ENCODE measurements at regions not wholly inside any gene's neighbourhood (a gene's known extent, or its start where the extent isn't known, plus 50 kb on each side); places are given as distances from the start of the nearest gene placed in this dataset.

DNA sequence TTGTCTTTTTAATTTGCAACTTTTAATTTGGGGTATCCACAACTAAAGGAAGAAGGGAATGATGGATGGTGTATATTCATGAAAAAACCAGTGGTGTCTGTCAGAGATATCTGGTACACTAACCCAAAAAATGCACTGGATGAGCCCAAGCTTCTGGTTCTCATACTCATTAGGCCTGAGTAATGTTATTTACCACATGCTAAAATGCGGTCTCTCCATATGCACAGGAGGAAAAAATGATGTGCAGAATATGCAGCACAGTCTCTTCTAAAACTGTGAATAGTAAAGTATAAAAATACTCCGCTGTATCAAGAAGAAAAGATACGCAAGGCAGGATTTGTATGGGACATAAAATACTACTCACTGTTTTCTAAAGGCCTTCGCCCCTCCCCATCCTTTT is 275.6 kb upstream of the NAV3 start:
- H3K27me3 Mint-ChIP-seq = no peaks in the 10 kb centered on the region
- H3K4me1 Mint-ChIP-seq (ENCODE audit: low read depth) = no peaks in the 10 kb centered on the region
- no peaks in the 10 kb centered on the region for H3K36me3 Mint-ChIP-seq (ENCODE audit: low read depth)
- no peak overlapping the region for H3K4me3 Mint-ChIP-seq
- H3K9me3 Mint-ChIP-seq = peaks cover 15% of the 10 kb centered on the region
- intact Hi-C loops (cut with micrococcal nuclease) = no loop called here
- H3K27ac Mint-ChIP-seq = no peak overlapping the region

DNA sequence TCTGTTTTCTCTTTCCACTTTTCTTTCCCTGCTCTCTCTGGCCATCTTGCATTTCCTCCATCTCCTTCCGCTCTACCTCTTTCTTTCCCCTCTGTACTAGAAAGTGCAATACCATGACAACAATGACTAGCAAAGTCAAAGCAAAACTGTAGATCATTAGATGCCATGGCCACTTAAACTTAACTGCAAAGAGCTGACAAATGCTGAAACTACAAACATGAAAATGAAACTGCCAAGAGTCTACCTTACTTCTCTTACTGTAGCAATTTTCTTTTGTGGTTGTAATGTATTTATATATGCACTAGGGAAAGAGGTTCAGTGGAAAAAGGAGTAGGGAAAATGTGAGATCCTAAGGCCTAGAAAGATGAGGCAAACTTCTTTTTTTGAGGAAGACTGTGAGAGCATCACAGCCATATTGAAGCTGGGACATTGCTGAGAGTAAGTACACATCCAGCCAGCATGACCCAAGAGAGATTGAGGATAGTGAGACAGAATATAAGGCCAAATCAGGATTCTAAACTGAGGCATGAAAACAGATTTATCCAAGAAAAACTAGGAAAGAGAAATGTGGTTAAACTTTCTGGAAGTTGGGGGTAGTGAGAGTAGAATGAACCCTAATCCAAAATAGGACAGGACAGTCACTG is 276.6 kb upstream of the NAV3 start:
- no peak overlapping the region for H3K4me3 Mint-ChIP-seq
- H3K4me1 Mint-ChIP-seq (ENCODE audit: low read depth) = no peaks in the 10 kb centered on the region
- H3K9me3 Mint-ChIP-seq = peaks cover 5% of the 10 kb centered on the region
- H3K36me3 Mint-ChIP-seq (ENCODE audit: low read depth) = no peaks in the 10 kb centered on the region
- H3K27me3 Mint-ChIP-seq = no peaks in the 10 kb centered on the region
- intact Hi-C loops (cut with micrococcal nuclease) = no loop called here
- no peak overlapping the region for H3K27ac Mint-ChIP-seq

DNA sequence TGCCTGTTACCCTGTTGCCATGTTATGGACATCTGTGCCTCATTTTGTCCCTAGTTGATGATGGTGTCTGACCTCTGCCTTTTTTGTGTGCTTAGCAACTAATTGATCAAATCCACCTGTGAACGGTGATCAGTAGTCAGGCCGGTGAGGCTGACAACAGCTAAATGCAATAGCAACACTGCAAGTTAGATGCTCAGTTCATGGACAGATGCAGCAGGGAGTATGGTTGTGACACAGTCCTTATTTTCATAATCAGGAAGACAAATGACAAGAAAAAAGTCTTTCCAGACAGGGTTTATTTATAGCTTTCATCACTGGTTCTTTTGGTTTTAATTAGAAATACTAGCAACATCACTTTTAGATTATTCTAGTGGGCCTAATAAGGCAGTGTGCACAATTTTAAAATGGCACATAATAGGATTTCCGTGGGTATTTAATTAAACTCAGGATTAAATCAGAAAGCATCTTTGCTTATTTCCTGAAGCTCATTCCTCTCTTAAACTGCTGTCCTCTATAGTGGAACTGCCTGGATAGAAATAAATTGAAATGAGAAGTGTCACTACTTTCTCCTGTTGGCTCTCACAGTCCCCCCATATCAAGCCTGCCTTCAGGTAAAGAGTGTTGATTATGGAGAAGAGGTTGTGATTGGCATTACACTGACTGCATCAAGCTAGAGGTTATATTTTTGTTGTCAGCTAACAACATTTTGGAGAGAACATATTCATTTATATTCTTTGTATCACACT is 281.1 kb upstream of the NAV3 start:
- Mint-ChIP-seq H3K27ac (no peak overlapping the region), H3K4me1 (ENCODE audit: low read depth) (no peaks in the 10 kb centered on the region), H3K27me3 (no peaks in the 10 kb centered on the region), H3K4me3 (no peak overlapping the region), H3K9me3 (peaks cover under 1% of the 10 kb centered on the region), H3K36me3 (ENCODE audit: low read depth) (no peaks in the 10 kb centered on the region)
- intact Hi-C loops (cut with micrococcal nuclease) = no loop called here

DNA sequence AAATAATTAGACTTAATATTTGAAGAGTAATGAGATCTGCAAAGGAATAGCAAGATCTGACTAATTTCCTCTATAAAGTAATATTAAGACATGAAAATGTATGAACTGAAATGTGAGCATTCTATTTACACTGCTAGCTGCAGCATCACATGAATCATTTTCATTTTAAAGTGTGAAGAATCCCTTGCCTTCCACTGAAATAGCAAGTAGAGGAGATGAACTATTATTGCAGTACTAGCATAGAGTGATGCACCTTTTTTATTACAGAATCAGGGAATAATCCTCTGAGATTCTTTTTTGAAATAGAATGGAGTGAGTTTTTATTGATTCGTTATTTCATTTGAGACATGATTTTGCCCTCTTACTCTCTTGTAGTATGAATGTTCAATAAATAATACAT is 281.9 kb upstream of the NAV3 start:
- no peaks in the 10 kb centered on the region for H3K27me3 Mint-ChIP-seq
- no peak overlapping the region for H3K4me3 Mint-ChIP-seq
- no peaks in the 10 kb centered on the region for H3K36me3 Mint-ChIP-seq (ENCODE audit: low read depth)
- intact Hi-C loops (cut with micrococcal nuclease) = no loop called here
- H3K9me3 Mint-ChIP-seq = peaks cover 8% of the 10 kb centered on the region
- no peak overlapping the region for H3K27ac Mint-ChIP-seq
- H3K4me1 Mint-ChIP-seq (ENCODE audit: low read depth) = no peaks in the 10 kb centered on the region

DNA sequence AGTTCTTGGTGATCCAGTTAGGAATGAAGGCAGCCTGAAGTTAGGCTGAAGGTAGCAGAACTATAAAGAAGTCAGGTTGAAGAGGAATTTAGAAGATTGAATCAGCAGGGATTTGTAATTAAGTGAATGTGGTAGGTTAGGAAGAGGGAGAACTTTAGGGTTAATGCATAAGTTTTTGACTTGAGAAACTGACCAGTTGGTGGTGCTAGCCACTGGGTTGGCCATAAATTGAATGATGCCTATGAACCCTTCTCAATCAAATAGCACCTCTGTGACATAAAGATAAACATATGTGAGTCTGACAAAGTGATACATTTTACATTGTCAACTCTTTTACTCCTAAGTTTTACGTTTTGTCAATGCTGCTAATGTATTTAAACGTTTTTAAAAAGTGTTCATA is 290.6 kb upstream of the NAV3 start:
- H3K9me3 Mint-ChIP-seq = peaks cover 16% of the 10 kb centered on the region
- no peaks in the 10 kb centered on the region for H3K27me3 Mint-ChIP-seq
- no peak overlapping the region for H3K4me3 Mint-ChIP-seq
- H3K27ac Mint-ChIP-seq = no peak overlapping the region
- H3K36me3 Mint-ChIP-seq (ENCODE audit: low read depth) = no peaks in the 10 kb centered on the region
- intact Hi-C loops (cut with micrococcal nuclease) = no loop called here
- H3K4me1 Mint-ChIP-seq (ENCODE audit: low read depth) = no peaks in the 10 kb centered on the region

DNA sequence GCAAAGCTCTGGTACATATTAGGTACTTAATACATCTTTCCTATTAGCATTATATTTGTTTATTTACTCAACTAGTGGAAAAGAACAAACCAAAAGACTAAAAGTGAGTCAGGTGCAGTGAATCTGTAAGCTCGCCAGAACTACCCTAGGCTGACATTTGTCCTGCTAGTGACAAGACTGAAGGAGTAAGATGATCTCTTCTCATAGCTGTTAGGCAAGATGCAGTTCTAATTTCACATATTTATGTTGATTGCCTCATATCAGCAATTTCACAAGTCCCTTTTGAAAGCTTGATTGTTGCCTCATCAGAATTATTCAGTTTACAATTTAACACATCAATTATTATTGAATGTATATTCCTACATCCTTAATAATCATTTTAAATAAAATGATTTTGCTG is 293.0 kb upstream of the NAV3 start:
- no peaks in the 10 kb centered on the region for H3K27me3 Mint-ChIP-seq
- no peaks in the 10 kb centered on the region for H3K4me1 Mint-ChIP-seq (ENCODE audit: low read depth)
- H3K36me3 Mint-ChIP-seq (ENCODE audit: low read depth) = no peaks in the 10 kb centered on the region
- no peak overlapping the region for H3K27ac Mint-ChIP-seq
- peaks cover 7% of the 10 kb centered on the region for H3K9me3 Mint-ChIP-seq
- intact Hi-C loops (cut with micrococcal nuclease) = no loop called here
- no peak overlapping the region for H3K4me3 Mint-ChIP-seq

DNA sequence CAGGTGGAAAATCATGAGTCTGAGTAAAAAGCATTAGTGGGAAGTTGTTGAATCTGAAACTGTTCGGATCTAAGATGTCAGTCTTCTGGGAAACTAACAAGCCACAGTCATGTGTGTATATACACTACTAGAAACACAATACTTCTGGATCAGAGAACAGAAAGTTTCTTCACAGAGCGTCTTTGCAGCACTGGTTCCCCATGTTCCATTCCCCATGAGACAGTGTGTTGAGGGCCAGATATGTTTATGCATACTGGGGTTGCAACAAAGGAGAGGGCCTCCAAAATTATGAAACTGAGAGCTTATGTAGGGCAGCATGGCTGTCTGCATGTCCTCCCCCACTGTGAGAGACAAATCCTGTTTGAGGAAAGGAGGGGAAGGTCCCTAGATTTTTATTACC is 295.0 kb upstream of the NAV3 start:
- H3K27ac Mint-ChIP-seq = no peak overlapping the region
- no peaks in the 10 kb centered on the region for H3K36me3 Mint-ChIP-seq (ENCODE audit: low read depth)
- H3K9me3 Mint-ChIP-seq = peaks cover 7% of the 10 kb centered on the region

DNA sequence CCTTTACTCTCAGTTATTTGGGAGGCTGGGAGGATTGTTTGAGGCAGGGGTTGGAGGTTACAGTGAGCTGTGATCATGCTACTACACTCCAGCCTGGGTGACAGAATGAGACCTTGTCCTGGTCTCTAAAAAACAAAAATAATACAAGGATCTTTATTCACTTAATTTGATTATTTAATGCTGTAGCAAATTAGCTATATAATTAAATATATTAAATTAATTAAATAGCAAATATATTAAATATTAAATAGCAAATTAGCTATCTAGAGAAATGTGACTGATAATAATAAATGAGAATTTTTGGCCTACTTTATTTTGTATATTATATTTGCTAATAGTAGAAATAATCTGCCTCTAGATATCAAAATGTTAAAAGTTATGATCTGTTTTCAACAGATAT is 298.8 kb upstream of the NAV3 start:
- Mint-ChIP-seq H3K4me3 (no peak overlapping the region), H3K27me3 (no peaks in the 10 kb centered on the region), H3K4me1 (ENCODE audit: low read depth) (no peaks in the 10 kb centered on the region)

More for the DNA sequence above, 295.0 kb upstream of the NAV3 start:
- Mint-ChIP-seq H3K4me1 (ENCODE audit: low read depth) (no peaks in the 10 kb centered on the region), H3K27me3 (no peaks in the 10 kb centered on the region), H3K4me3 (no peak overlapping the region)
- intact Hi-C loops (cut with micrococcal nuclease) = no loop called here

DNA sequence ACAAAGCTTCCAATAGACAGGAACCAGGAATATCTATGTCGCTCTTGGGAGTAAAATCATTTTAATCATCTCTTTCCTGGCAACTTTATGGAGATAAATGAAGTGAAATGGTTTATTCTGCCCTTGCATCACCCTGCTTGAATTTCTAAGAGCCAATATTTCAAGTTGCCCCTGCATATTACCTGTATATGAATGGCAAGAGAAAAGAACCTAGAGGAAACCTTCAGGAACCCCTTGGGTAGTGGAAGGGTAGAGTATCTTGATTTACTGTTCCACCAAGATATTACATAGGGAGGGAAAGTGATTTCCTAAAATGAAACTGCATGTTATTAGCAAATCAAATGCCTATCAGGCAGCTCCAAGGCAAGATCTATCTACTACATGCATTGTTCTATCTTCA is 308.4 kb upstream of the NAV3 start:
- no peaks in the 10 kb centered on the region for H3K27me3 Mint-ChIP-seq
- peaks cover 46% of the 10 kb centered on the region for H3K9me3 Mint-ChIP-seq
- H3K4me3 Mint-ChIP-seq = no peak overlapping the region
- H3K4me1 Mint-ChIP-seq (ENCODE audit: low read depth) = no peaks in the 10 kb centered on the region
- H3K36me3 Mint-ChIP-seq (ENCODE audit: low read depth) = no peaks in the 10 kb centered on the region
- no peak overlapping the region for H3K27ac Mint-ChIP-seq
- intact Hi-C loops (cut with micrococcal nuclease) = no loop called here

More for the DNA sequence above, 298.8 kb upstream of the NAV3 start:
- intact Hi-C loops (cut with micrococcal nuclease) = no loop called here
- no peak overlapping the region for H3K27ac Mint-ChIP-seq
- H3K36me3 Mint-ChIP-seq (ENCODE audit: low read depth) = no peaks in the 10 kb centered on the region
- peaks cover 23% of the 10 kb centered on the region for H3K9me3 Mint-ChIP-seq

DNA sequence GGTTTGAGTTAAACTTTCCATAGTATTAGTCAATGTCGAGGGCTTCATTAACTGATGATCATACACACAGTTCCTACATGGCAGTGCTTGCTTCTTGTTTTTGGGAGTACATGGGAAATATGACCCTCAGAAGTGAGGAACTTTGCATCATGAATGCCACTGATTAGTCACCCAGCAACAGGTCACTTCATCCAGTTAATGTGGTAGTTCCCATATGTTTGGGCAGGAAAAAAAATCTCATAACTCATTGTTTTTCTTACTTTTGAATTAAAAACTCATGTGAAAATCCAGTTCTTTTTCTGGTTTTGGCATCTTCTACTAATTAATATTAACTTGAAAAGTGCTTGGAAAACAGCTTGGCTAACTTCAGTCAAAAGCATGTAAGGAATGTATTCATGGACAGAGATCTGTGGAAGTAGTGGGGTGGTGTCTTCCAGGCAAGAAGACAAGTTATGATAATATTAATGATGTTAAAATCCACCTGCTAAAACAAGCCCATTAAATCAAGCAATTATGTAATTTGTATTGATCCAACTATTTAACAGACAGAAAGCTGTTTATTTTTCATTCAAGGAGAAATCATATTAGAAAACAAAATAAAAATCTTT is 309.1 kb upstream of the NAV3 start:
- no peak overlapping the region for H3K27ac Mint-ChIP-seq
- no peaks in the 10 kb centered on the region for H3K27me3 Mint-ChIP-seq
- H3K4me3 Mint-ChIP-seq = no peak overlapping the region
- no peaks in the 10 kb centered on the region for H3K4me1 Mint-ChIP-seq (ENCODE audit: low read depth)
- no peaks in the 10 kb centered on the region for H3K36me3 Mint-ChIP-seq (ENCODE audit: low read depth)
- intact Hi-C loops (cut with micrococcal nuclease) = no loop called here
- H3K9me3 Mint-ChIP-seq = peaks cover 40% of the 10 kb centered on the region

DNA sequence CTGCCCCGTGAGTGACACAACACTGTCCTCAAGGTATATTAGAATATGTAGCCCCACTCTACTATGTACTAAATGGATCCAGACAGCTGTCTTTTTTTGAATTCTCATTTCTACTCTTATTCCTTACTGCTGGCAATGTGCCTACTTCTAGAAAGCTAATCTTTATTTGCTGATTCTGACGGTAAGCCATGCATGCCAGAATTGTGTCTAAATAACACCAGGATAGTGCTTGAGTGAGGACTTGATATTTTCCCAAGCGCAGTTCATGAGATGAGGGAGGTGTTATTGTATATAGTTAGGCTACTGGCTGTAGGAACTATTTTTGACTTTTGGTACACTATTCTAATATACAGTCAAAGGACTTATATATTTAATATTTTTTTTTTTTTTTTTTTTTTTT is 316.2 kb upstream of the NAV3 start:
- intact Hi-C loops (cut with micrococcal nuclease) = no loop called here

DNA sequence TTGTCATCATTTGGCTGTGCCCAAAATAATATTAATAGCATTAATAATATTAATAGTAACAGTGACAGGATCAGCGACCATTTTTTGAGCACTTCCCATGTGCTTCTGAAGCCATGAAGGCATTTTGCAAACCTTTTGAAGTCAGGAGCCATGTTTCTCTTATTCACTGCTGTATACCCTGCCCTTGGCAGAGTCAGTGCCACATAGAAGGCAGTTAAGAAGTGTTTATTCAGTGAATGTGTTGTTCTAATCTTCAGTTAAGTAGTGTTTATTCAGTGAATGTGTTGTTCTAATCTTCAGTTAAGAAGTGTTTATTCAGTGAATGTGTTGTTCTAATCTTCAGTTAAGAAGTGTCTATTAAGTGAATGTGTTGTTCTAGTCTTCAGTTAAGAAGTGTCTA is 319.7 kb upstream of the NAV3 start:
- no peaks in the 10 kb centered on the region for H3K36me3 Mint-ChIP-seq (ENCODE audit: low read depth)
- no peaks in the 10 kb centered on the region for H3K4me1 Mint-ChIP-seq (ENCODE audit: low read depth)
- intact Hi-C loops (cut with micrococcal nuclease) = no loop called here
- H3K27ac Mint-ChIP-seq = no peak overlapping the region
- H3K4me3 Mint-ChIP-seq = no peak overlapping the region
- no peaks in the 10 kb centered on the region for H3K9me3 Mint-ChIP-seq
- no peaks in the 10 kb centered on the region for H3K27me3 Mint-ChIP-seq

More for the DNA sequence above, 316.2 kb upstream of the NAV3 start:
- H3K27me3 Mint-ChIP-seq = no peaks in the 10 kb centered on the region
- H3K27ac Mint-ChIP-seq = no peak overlapping the region
- peaks cover 12% of the 10 kb centered on the region for H3K9me3 Mint-ChIP-seq
- H3K4me3 Mint-ChIP-seq = no peak overlapping the region
- H3K36me3 Mint-ChIP-seq (ENCODE audit: low read depth) = no peaks in the 10 kb centered on the region
- no peaks in the 10 kb centered on the region for H3K4me1 Mint-ChIP-seq (ENCODE audit: low read depth)

DNA sequence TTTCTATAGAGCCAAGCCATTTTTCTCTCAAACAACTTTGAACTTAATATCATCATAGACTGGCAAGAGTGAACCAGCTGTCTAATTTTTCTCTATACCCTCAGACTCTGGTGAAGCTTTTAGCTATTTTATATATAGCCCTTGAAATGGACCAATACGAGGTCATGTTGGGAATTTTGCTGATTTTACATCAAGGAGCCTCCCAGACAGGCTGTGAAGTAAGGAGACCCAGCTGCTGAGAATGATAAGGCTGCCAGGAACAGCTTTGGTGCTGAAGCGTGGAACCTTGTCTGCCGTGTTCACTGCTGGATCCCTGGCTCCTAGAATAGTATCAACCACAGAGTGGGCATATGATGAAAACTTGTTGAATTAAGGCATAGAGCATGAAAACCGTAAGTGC is 326.2 kb upstream of the NAV3 start:
- no peaks in the 10 kb centered on the region for H3K9me3 Mint-ChIP-seq
- no peak overlapping the region for H3K27ac Mint-ChIP-seq
- H3K4me1 Mint-ChIP-seq (ENCODE audit: low read depth) = no peaks in the 10 kb centered on the region
- intact Hi-C loops (cut with micrococcal nuclease) = no loop called here
- H3K27me3 Mint-ChIP-seq = no peaks in the 10 kb centered on the region
- no peaks in the 10 kb centered on the region for H3K36me3 Mint-ChIP-seq (ENCODE audit: low read depth)
- no peak overlapping the region for H3K4me3 Mint-ChIP-seq

DNA sequence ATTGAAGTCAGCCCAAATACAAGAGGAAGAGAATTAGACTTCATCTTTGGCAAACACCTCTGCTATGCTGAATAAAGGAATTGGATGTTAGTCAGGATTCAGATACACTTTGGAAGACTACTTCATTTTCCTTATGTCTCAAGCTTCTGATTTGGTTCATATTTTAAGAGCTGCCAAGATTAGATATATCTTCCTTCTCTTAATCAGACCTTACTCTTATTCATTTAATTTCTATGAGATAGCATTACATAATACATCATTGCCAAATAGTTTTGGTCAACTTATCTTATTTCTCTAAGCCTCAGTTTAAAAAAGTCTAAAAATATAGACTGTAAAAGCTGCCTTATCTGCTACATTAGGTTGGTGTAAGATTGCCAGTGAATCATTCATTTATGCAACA is 330.6 kb upstream of the NAV3 start:
- no peaks in the 10 kb centered on the region for H3K27me3 Mint-ChIP-seq
- no peaks in the 10 kb centered on the region for H3K36me3 Mint-ChIP-seq (ENCODE audit: low read depth)
- no peaks in the 10 kb centered on the region for H3K9me3 Mint-ChIP-seq
- intact Hi-C loops (cut with micrococcal nuclease) = no loop called here
- no peak overlapping the region for H3K4me3 Mint-ChIP-seq
- no peaks in the 10 kb centered on the region for H3K4me1 Mint-ChIP-seq (ENCODE audit: low read depth)
- H3K27ac Mint-ChIP-seq = no peak overlapping the region
